GM18505 (cell line): ENCODE measurements at regions not wholly inside any gene's neighbourhood (a gene's known extent, or its start where the extent isn't known, plus 50 kb on each side); places are given as distances from the start of the nearest gene placed in this dataset.

Source experiments
- ATAC-seq: cut with Tn5 transposase; IDR thresholded peaks from one replicate; pipeline ENCODE4 v1.9.1; 2021; ENCODE audit not compliant: unreplicated experiment
- POLR2A ChIP-seq: IDR thresholded peaks from 4 replicates; pipeline ENCODE4 v1.6.1; 2011; ENCODE audit warnings: borderline replicate concordance; ENCODE audit not compliant: insufficient read depth, insufficient read length; ENCODE audit errors: extremely low read depth

- TF ChIP-seq POLR2A = no peak
Observed at GRCh38 chr11:116698080-116698479, 74.7 kb downstream of the BUD13 start.

GRCh38 chr11:116697639-116698038 is 75.1 kb downstream of the BUD13 start:
- TF ChIP-seq POLR2A = no peak
- ATAC-seq = no peak

More at GRCh38 chr11:116698080-116698479, 74.7 kb downstream of the BUD13 start:
- ATAC-seq = no peak

DNA sequence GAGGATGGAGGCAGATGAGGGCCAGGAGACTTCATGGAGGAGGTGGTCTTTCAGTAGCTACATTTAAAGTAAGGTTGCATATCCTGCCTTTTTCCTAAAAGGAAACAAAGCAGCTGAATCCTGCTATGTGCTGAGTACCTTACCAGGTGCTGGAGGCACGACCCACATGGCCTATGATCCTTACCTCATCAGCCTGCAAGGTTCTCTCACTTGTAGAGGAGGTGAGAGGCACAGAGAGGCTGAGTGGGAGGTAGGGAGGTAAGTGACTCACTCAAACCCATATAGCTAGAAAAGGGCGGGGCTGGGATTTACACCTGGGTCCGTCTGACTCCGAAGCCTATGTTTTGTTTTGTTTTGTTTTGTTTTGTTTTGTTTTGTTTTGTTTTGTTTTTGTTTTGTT is 75.8 kb downstream of the BUD13 start:
- no peak for ATAC-seq
- TF ChIP-seq POLR2A = no peak

- ATAC-seq = no peak
Observed at GRCh38 chr11:116696381-116696941, 76.3 kb downstream of the BUD13 start.

GRCh38 chr11:116695657-116696254 is 77.0 kb downstream of the BUD13 start:
- TF ChIP-seq POLR2A = no peak
- ATAC-seq = no peak

More at GRCh38 chr11:116696381-116696941, 76.3 kb downstream of the BUD13 start:
- TF ChIP-seq POLR2A = no peak

- ATAC-seq = no peak
- no peak for TF ChIP-seq POLR2A
Observed at GRCh38 chr11:116694815-116695590, 77.8 kb downstream of the BUD13 start.

DNA sequence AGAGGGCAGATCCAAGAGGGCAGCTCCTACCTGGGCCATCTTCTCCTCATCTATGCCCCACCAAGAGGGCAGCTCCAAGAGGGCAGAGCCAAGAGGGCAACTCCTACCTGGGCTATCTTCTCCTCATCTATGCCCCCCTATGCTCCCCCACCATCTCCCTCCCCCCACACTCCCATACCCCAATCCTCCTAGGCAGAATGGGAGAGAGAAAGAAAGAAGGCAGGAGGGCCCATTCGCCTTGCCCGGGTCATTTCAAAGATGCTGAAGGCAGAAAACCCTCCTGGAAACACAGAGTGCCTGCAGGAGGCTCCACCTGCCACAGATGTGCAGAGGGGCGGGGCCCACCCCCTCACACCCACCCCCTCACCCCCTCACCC is 78.5 kb downstream of the BUD13 start:
- no peak for ATAC-seq
- no peak for TF ChIP-seq POLR2A

DNA sequence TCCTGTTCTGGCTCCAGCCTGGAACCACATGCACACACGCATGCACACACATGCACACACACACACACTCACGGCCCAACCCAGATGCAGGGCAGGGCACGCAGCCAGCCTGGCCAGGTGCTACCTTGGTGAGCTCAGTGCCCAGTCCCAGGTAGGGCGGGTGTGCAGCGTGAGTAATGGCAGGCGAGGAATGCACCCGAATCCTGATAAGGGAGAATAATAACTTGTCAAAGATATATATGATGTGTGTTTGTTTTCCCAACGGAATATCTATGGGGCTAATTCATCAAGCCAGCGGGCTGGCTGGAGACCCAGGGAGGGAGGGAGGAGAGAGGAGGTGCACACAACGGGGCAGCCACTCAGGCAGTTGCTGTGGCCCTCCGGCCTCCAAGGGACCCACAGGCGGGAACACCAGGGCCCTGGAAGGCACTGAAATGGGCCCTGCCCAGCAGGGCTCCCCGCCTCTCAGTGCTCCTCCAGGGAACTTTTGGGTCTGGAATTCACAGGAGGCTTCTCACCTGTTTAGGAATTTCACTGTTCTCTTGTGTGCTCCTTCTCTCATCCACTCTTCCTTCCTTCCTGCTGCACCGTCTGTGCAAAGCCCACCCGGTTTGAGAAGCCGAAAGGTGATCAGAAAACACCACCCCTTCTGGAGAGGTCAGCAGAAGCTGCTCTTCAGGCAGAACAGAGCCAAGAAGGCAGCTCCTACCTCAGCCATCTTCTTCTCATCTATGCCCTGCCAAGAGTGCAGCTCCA is 79.0 kb downstream of the BUD13 start:
- no peak for TF ChIP-seq POLR2A
- no peak for ATAC-seq

DNA sequence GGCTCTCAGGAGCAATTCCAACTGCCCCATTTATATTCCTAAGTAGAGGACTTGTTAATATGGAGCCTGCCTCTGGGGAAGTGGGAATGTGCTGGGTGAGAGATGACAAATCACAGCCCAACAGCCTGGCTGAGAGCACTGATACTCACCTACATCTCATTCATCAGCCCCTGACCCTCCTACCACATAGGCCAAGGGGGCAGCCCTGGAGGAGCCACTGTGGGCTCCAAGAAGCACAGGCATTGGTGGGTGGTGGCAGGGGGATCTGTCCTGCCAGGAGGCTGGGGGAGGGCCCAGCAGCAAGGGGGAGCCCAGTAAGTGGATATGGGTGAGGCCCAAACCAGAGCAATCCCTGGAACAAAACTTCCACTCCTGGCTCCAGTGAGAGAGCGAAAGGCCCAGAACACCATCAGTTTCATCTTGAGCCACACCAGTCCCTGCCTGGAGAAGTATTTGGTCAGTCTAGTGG is 79.7 kb downstream of the BUD13 start:
- no peak for TF ChIP-seq POLR2A
- no peak for ATAC-seq

GRCh38 chr11:116692318-116693101 is 80.3 kb downstream of the BUD13 start:
- no peak for ATAC-seq
- TF ChIP-seq POLR2A = no peak

DNA sequence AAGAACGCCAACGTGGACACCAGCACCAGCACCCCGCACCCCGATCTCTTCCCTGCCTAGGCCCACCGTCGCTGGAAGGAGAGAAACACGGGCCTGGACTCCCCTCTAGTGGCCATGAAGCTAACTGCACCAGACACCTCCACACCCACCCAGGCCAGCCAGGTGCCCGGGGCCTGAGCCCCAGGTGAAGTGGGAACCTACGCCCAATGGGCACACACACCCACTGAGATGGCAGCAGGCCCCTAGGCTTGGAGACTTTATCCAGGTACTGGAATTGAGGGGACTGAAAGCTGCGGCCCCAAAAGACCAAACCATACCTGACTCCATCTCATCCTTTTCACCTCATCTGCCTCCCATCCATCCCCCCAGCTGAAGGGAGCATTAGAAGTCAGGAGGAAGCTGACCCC is 81.0 kb downstream of the BUD13 start:
- ATAC-seq = no peak
- no peak for TF ChIP-seq POLR2A

GRCh38 chr11:116690611-116691010 is 82.2 kb downstream of the BUD13 start:
- no peak for TF ChIP-seq POLR2A
- ATAC-seq = no peak
